Activated CD4-positive, alpha-beta T cell treated with anti-CD3 and anti-CD28 coated beads, Interleukin-2, amount 10 ng/mL, durations not matched to agents 24 days and 14 days (primary cell): ENCODE measurements at regions not wholly inside any gene's neighbourhood (a gene's known extent, or its start where the extent isn't known, plus 50 kb on each side); places are given as distances from the start of the nearest gene placed in this dataset.
"Not testable (repeated sequence)": the region's sequence is repeated elsewhere in the genome, so short reads cannot be mapped to it uniquely, and the experiment has no call there.

Experiments
- DNase-seq: peaks from one replicate; pipeline ENCODE4 v3.0.0; 2022
- H3K27ac Mint-ChIP-seq: one replicate; pipeline ENCODE4 v1.8.0; 2022; ENCODE audit warnings: mild to moderate bottlenecking, mixed read lengths
- H3K27me3 Mint-ChIP-seq: one replicate; pipeline ENCODE4 v1.8.0; 2022; ENCODE audit warnings: mixed read lengths
- H3K36me3 Mint-ChIP-seq: one replicate; pipeline ENCODE4 v1.8.0; 2022; ENCODE audit warnings: low read depth, mild to moderate bottlenecking, mixed read lengths
- H3K4me1 Mint-ChIP-seq: one replicate; pipeline ENCODE4 v1.8.0; 2021; ENCODE audit warnings: mixed read lengths
- H3K4me3 Mint-ChIP-seq: one replicate; pipeline ENCODE4 v1.8.0; 2022; ENCODE audit warnings: mild to moderate bottlenecking, moderate library complexity, mixed read lengths
- H3K9me3 Mint-ChIP-seq: one replicate; pipeline ENCODE4 v1.8.0; 2021; ENCODE audit warnings: mixed read lengths
- intact Hi-C: fragments of 100-400 bp; cut with micrococcal nuclease; formaldehyde crosslinking; loops from one replicate; pipeline ENCODE4 v1.15.1; 2023

DNA sequence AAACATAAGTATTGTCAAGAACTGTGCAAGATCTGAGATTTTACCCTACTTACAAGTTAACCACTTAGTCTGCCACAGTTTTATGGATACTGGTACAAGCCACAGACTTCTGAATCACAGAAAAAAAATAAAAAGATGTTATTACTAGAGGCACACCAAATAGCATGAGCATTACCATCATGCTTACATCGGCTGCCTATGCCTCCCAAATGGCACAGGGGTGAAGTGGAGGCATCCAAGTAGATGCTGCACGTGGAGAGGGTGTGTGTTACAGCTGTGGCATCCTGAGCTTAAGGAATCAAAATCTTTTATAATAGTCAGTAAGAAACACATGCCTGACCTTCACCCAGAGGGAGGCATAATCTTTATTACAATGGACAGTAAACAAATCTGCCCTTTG is 207.8 kb downstream of the TFEC start:
- DNase-seq: no peak
- Mint-ChIP-seq H3K36me3 (no peaks in the 10 kb centered on the region), H3K9me3 (no peaks in the 10 kb centered on the region), H3K4me3 (no peak overlapping the region), H3K4me1 (no peaks in the 10 kb centered on the region), H3K27me3 (no peaks in the 10 kb centered on the region), H3K27ac (no peak overlapping the region)
- intact Hi-C loops: no loop called here

- no peak overlapping the region for H3K4me3 Mint-ChIP-seq
- H3K27me3 Mint-ChIP-seq: no peaks in the 10 kb centered on the region
- no peaks in the 10 kb centered on the region for H3K9me3 Mint-ChIP-seq
- no peak for DNase-seq
- no peaks in the 10 kb centered on the region for H3K4me1 Mint-ChIP-seq
- no peaks in the 10 kb centered on the region for H3K36me3 Mint-ChIP-seq
- intact Hi-C loops: no loop called here
- no peak overlapping the region for H3K27ac Mint-ChIP-seq
Measured at GRCh38 chr7:115822380-115822779, 208.2 kb downstream of the TFEC start.

DNA sequence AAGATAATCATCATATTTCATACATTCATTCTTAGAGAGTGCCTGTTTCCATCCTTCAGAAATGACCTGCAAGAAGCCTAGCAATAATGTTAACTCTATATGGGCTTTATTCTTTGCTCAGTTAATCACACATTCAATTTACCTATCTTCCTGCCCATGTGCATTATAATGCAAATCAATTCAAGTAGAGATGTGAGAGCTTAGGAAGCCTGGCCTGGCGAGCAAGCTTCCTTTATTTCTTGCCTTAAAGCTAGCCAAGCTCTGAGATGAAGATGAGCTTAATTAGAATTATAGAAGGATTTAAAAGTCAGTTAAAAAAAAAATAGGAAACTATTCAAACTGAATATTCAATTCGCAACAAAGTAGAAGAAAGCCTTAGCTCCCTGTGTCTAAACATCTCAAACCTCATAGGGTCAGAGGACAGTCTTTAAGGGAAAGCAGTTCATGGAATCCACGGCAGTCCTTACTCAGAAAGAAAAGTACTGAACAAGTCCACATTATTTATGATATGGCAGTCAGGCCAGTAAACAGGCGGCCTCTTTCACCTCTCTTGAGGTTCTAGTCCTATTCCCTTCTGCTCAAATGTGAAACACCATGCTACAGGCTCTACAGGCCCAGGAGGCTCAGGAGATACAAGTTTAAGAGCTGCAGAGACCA is 214.1 kb downstream of the TFEC start:
- no peak for DNase-seq
- intact Hi-C loops: no loop called here
- no peaks in the 10 kb centered on the region for H3K27me3 Mint-ChIP-seq
- no peak overlapping the region for H3K27ac Mint-ChIP-seq
- no peaks in the 10 kb centered on the region for H3K9me3 Mint-ChIP-seq
- H3K36me3 Mint-ChIP-seq: no peaks in the 10 kb centered on the region
- no peaks in the 10 kb centered on the region for H3K4me1 Mint-ChIP-seq
- no peak overlapping the region for H3K4me3 Mint-ChIP-seq

GRCh38 chr7:115812794-115813193 is 217.8 kb downstream of the TFEC start:
- H3K27me3 Mint-ChIP-seq: no peaks in the 10 kb centered on the region
- no peak for DNase-seq
- intact Hi-C loops: no loop called here
- no peaks in the 10 kb centered on the region for H3K4me1 Mint-ChIP-seq
- no peaks in the 10 kb centered on the region for H3K36me3 Mint-ChIP-seq
- no peak overlapping the region for H3K27ac Mint-ChIP-seq
- no peak overlapping the region for H3K4me3 Mint-ChIP-seq
- no peaks in the 10 kb centered on the region for H3K9me3 Mint-ChIP-seq

DNA sequence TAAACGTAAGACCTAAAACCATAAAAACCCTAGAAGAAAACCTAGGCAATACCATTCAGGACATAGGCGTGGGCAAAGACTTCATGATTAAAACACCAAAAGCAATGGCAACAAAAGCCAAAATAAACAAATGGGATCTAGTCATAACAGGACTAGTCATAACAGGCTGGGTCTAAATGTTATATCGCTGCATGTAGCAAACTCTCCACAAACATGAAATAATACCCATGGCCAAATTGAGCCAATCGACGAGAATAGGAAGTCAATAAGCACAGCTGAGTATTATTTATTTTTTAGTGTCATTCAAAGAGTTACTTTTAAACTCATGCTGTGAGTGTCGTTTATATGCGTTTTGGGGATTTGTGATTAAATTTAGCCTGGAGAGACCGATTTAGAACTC is 225.1 kb downstream of the TFEC start:
- no peaks in the 10 kb centered on the region for H3K9me3 Mint-ChIP-seq
- no peaks in the 10 kb centered on the region for H3K27me3 Mint-ChIP-seq
- no peak overlapping the region for H3K4me3 Mint-ChIP-seq
- DNase-seq: no peak
- intact Hi-C loops: no loop called here
- no peaks in the 10 kb centered on the region for H3K36me3 Mint-ChIP-seq
- no peak overlapping the region for H3K27ac Mint-ChIP-seq
- no peaks in the 10 kb centered on the region for H3K4me1 Mint-ChIP-seq

GRCh38 chr7:115802415-115802814 is 228.1 kb downstream of the TFEC start:
- no peak for DNase-seq
- Mint-ChIP-seq H3K27me3 (no peaks in the 10 kb centered on the region), H3K4me1 (no peaks in the 10 kb centered on the region), H3K36me3 (no peaks in the 10 kb centered on the region), H3K9me3 (no peaks in the 10 kb centered on the region), H3K27ac (no peak overlapping the region), H3K4me3 (no peak overlapping the region)
- intact Hi-C loops: no loop called here

DNA sequence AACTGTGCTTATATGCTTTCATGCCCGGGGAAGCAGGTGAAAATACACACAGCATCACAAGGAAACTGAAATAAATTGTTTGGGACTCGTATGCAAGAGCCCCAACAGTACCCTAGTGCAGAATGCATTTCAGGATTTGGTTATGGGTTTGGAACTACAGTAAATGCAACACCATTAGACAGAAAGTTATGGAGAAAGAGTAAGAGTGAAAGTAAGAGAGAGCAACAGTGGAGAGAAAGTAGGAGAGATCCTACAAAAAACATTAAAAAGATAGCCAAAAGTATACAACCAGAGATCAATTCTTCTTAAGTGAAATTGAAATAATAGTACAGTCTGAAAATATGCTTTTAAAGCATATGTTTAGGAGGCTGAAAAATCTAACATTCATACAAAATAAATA is 231.1 kb downstream of the TFEC start:
- H3K4me1 Mint-ChIP-seq: no peaks in the 10 kb centered on the region
- no peaks in the 10 kb centered on the region for H3K36me3 Mint-ChIP-seq
- H3K27ac Mint-ChIP-seq: no peak overlapping the region
- DNase-seq: no peak
- no peak overlapping the region for H3K4me3 Mint-ChIP-seq
- H3K27me3 Mint-ChIP-seq: no peaks in the 10 kb centered on the region
- intact Hi-C loops: no loop called here
- no peaks in the 10 kb centered on the region for H3K9me3 Mint-ChIP-seq

DNA sequence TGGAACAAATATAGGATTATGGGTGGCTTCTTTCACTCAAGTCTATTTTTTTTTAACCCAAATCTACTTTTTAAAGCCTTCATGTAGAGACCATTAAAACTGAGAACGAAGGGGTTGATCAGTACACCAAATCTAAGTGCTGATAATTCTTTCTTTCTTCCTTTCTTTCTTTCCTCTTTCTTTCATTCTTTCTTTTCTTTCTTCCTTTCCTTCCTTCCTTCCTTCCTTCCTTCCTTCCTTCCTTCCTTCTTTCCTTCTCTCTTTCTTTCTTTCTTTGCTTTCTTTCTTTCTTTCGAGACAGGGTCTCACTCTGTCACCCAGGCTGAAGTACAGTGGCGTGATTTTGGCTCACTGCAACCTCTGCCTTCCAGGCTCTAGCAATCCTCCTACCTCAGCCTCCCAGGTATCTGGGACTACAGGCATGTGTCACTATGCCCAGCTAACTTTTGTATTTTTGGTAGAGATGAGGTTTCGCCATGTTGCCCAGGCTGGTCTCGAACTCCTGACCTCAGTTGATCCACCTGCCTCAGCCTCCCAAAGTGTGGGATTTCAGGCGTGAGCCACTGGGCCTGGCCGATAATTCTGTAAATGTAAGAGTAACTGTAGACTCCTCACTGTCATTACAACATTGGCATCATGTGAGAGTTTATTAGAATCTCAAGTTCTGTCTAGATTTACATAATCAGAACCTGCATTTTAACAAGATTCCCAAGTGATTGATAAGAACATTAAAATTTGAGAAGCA is 236.4 kb downstream of the TFEC start:
- Mint-ChIP-seq H3K4me1 (no peaks in the 10 kb centered on the region), H3K36me3 (no peaks in the 10 kb centered on the region), H3K27me3 (no peaks in the 10 kb centered on the region), H3K27ac (no peak overlapping the region), H3K9me3 (no peaks in the 10 kb centered on the region), H3K4me3 (no peak overlapping the region)
- no peak for DNase-seq
- intact Hi-C loops: no loop called here

DNA sequence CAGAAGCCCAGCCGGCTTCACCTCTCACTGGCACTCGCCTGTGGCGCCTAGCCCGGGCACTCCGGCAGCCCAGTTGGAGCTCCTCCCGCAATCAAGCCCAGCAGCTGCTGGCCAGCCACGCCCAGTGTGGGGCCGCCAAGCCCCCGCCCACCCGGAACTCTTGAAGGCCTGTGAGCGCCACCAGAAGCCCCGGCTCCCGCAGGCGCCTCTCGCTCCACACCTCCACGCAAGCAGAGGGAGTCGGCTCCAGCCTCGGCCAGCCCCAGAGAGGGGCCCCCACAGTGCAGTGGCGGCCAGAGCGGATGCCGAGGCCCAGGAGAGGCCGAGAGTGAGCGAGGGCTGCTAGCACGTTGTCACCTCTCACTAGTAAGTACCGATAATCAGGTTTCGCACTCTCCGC is 240.7 kb downstream of the TFEC start:
- Mint-ChIP-seq H3K4me3 (no peak overlapping the region), H3K4me1 (no peaks in the 10 kb centered on the region), H3K27me3 (no peaks in the 10 kb centered on the region), H3K27ac (no peak overlapping the region), H3K36me3 (no peaks in the 10 kb centered on the region), H3K9me3 (no peaks in the 10 kb centered on the region)
- intact Hi-C loops: no loop called here
- no peak for DNase-seq

GRCh38 chr7:115789473-115789872 is 241.1 kb downstream of the TFEC start:
- H3K9me3 Mint-ChIP-seq, H3K36me3 Mint-ChIP-seq, intact Hi-C loops, H3K4me3 Mint-ChIP-seq, DNase-seq, H3K4me1 Mint-ChIP-seq, H3K27me3 Mint-ChIP-seq, H3K27ac Mint-ChIP-seq: not testable (repeated sequence)

DNA sequence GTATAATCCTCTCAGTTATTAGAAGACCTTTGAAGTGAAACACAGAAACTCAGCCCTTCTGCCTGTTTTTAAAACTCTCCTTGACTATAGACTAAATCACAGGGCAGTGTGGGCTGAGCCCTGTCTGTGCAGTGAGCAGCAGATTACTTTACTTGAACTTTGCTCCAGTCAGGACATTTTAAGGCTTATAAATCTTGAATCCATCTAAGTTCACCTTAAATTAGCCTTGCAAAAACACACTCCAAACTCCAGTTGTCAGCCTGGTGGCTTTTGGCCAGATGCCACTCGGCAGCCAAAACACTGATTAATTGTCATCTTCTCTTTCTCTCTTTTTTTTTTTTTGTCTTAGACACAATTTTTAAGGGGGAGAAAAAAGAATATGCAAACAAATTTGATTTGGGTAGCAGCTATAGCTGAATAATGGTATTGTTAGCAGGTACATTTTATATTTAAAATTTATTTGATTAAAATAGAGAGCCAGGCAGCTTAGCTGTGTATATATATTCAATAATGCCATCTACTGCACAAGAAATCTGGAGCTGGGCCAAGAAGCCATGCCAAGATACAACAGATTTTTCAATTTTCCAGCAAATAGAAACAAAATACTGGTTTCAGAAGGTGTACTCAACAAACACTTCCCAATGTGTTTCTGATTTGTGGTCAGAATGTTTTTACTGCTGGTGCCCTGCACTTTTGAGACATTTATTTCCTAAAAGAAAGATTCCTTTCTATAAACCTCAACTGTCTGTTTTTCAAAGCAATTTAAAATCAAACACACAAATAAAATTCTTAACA is 247.7 kb downstream of the TFEC start:
- intact Hi-C loops: loop anchor here (1.0 kb wide), 1 partner anchor 37 kb away; no protein-coding TSS in a partner anchor
- Mint-ChIP-seq H3K4me1 (no peaks in the 10 kb centered on the region), H3K27me3 (no peaks in the 10 kb centered on the region), H3K27ac (no peak overlapping the region), H3K9me3 (no peaks in the 10 kb centered on the region), H3K36me3 (no peaks in the 10 kb centered on the region), H3K4me3 (no peak overlapping the region)
- DNase-seq: no peak

- DNase-seq: no peak
- intact Hi-C loops: no loop called here
- no peaks in the 10 kb centered on the region for H3K36me3 Mint-ChIP-seq
- H3K9me3 Mint-ChIP-seq: no peaks in the 10 kb centered on the region
- no peak overlapping the region for H3K4me3 Mint-ChIP-seq
- no peaks in the 10 kb centered on the region for H3K27me3 Mint-ChIP-seq
- H3K4me1 Mint-ChIP-seq: no peaks in the 10 kb centered on the region
- H3K27ac Mint-ChIP-seq: no peak overlapping the region
Measured at GRCh38 chr7:115779561-115779960, 251.0 kb downstream of the TFEC start.

DNA sequence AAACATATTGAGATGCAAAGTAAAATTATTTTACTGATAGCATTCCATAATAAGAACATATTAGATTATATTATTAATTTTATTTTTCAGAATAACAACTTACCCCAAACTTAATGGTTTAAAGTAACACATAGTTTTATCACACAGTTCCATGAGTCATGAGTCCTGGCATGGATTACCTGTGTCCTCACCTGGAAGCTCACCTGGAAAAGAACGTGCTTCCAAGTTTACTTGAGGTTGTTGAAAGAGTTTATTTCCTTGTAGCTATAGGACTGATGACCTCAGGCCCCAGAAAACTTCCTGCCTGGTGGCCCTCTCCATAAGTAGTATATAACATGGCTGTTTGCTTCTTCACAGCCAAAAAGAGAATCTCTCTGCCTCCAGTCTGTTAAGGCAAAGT is 254.6 kb downstream of the TFEC start:
- DNase-seq: no peak

GRCh38 chr7:115763347-115763746 is 267.2 kb downstream of the TFEC start:
- Mint-ChIP-seq H3K36me3 (no peaks in the 10 kb centered on the region), H3K27ac (no peak overlapping the region), H3K27me3 (no peaks in the 10 kb centered on the region), H3K4me3 (no peak overlapping the region), H3K9me3 (no peaks in the 10 kb centered on the region), H3K4me1 (no peaks in the 10 kb centered on the region)
- intact Hi-C loops: no loop called here
- no peak for DNase-seq

More for the DNA sequence above, 254.6 kb downstream of the TFEC start:
- intact Hi-C loops: no loop called here
- H3K4me3 Mint-ChIP-seq: no peak overlapping the region
- H3K4me1 Mint-ChIP-seq: no peaks in the 10 kb centered on the region
- H3K27ac Mint-ChIP-seq: no peak overlapping the region
- no peaks in the 10 kb centered on the region for H3K9me3 Mint-ChIP-seq
- H3K36me3 Mint-ChIP-seq: no peaks in the 10 kb centered on the region
- H3K27me3 Mint-ChIP-seq: no peaks in the 10 kb centered on the region
